Inflammatory macrophage treated with lipopolysaccharide for 1 hour (primary cell): ENCODE measurements at regions not wholly inside any gene's neighbourhood (a gene's known extent, or its start where the extent isn't known, plus 50 kb on each side); places are given as distances from the start of the nearest gene placed in this dataset.

Experiments used
- DNase-seq, 2 donors: peaks; one replicate each; pipeline ENCODE4 v3.0.0-alpha.2; 2020 to 2022

- DNase-seq: no peak
Measured at GRCh38 chr5:175103746-175104145, 340.2 kb downstream of the DRD1 start.

DNA sequence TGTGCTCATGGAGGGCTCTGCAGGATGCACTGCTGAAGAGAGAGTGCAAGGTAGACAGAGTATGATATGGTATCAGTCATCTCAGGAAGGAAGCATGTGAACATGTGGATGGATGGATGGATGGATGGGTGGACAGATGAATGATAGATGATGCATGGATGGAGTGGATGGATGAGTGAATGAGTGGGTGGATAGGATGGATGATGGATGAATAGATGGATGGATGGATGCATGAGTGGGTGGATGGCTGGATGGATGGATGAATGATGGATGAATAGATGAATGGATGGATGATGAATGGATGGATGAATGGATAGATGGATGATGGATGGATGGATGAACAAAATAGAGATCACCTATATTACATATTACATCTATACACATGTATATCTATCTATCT is 341.3 kb downstream of the DRD1 start:
- DNase-seq: no peak

GRCh38 chr5:175098301-175098700 is 345.7 kb downstream of the DRD1 start:
- no peak for DNase-seq

DNA sequence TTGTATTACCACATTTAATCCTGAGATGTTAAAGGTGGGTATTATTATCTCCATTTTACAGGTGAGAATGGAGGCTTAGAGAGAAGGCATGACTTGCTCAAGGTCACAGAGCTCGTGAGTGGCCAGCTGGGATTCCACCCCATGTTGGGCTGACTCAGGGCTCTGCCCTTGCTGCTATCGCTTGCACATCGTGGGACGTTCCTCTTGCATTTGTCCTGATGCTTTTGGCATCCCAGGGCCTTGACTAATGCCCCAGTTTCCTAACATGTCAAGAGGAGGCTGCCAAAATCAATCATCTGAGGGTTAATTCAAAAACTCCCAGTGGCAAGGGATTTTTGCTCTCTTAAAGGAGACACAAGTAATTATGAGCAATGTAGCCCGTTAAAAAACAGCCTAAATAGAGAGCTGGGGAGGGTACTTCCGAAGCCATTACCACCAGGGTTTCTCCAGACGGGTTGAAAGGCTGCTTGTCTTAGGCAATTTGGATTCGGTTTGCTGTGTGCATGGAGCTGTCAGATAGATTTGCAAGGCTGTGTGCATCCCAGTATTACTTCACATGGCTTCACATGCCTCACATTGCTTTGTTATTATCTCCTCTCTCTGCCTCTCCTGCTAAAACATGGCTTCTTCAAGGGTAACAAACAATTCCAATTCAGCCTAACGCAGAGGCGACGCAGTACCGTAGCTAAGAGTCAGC is 347.4 kb downstream of the DRD1 start:
- DNase-seq: no peak

GRCh38 chr5:175094461-175094860 is 349.5 kb downstream of the DRD1 start:
- no peak for DNase-seq

DNA sequence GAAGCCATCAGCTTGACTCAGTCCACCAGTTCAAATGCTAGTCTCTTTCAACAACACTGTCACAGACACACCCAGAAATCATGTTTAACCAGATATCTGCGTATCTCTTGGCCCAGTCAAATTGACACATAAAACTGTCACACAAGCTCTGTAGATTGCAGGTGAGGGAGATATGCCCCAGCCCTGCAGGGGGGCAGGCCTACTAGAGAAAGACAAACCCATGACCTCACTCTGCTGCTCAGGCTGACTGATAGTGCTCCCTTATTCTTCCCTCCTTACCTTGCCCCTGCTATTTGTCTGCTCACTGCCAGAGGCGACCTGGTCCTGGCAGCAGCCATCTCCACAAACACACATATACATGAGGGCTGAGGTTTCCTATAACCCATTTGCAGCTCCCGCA is 351.3 kb downstream of the DRD1 start:
- DNase-seq: no peak

GRCh38 chr5:175088963-175089362 is 355.0 kb downstream of the DRD1 start:
- DNase-seq: no peak

- DNase-seq: no peak
Measured at GRCh38 chr5:175082866-175083590, 358.6 kb downstream of the MSX2 start.

GRCh38 chr5:175082346-175082745 is 358.0 kb downstream of the MSX2 start:
- no peak for DNase-seq

- DNase-seq: no peak
Measured at GRCh38 chr5:175079707-175080106, 355.3 kb downstream of the MSX2 start.

- no peak for DNase-seq
Measured at GRCh38 chr5:175070283-175070682, 345.9 kb downstream of the MSX2 start.

DNA sequence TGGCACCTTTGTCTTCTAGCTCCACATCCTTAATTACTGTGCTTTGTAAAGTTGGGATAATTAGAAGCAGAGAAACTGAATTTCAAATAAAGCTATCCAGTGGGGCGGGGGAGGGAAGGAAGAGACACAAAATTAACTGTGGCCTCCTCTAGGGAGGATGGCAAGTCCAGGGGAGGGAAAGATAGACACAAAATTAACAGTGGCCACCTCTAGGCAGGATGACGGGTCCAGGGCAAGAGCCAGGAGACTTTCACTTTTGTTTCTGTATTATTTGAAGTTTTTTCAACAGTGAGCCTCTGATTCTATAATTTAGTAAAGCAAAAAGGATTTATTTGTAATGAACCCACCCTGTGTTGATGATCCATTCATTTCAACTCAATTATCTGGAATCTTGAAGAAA is 335.9 kb downstream of the MSX2 start:
- no peak for DNase-seq

DNA sequence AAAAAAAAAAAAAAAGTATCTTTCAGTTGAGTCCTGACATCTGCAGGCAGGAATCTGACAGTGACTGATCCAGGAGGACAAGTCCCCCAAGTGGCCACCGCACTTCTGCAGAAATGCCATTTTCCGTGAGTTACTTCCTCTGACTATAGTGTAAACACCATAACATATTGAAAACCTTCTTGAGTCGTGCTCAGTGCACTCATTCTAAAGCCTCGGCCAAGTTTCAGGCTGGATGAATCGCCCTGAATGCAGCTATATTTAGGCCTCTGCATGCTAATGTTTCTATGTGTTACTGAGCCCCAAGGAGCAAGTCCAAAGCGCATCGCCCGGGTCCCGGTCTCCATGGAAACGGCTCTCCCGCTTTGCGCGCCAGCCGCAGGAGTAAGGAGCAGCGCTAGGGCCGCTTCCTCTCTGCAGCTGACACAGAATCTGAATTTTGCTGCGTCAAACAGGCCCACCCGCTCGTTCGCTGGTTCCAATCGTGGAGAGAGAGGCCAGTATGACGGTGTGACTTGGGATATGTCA is 335.4 kb downstream of the MSX2 start:
- DNase-seq: no peak

DNA sequence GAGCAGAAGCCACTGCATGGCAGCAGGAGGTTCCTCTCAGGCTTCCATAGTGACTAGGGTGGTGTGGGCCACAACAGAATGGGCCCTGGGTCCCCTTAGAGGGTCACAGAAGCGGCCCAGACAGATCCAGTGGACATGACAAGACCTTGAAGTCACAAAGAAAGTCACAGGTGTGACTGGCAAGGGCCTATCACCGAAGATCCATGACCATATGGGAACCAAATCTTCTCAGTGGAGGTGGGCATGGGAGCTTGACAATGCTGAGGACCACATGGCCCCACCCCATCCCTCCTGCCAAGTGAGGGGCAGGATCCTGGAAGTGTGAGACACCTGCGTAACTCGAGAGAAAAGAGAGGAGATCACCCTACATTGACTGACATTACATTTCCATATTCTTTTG is 332.4 kb downstream of the MSX2 start:
- no peak for DNase-seq

DNA sequence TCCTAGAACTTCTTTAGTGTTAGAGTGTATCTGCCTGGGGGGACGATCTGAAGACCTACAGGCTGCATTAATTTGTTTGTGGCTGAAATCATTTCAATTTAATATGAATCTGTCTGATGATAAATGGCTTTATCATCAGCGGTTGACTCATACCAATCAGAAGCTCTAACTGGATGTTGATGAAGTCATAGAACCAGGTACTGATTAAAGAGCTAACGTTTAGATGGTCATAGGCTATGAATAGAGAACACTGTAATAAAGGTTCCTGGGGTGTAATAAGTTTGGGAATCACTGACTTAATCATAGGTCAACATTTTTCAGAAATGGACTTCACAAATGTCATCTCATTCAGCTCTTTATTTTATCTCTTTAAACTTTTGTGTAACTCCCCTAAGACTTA is 329.9 kb downstream of the MSX2 start:
- no peak for DNase-seq

DNA sequence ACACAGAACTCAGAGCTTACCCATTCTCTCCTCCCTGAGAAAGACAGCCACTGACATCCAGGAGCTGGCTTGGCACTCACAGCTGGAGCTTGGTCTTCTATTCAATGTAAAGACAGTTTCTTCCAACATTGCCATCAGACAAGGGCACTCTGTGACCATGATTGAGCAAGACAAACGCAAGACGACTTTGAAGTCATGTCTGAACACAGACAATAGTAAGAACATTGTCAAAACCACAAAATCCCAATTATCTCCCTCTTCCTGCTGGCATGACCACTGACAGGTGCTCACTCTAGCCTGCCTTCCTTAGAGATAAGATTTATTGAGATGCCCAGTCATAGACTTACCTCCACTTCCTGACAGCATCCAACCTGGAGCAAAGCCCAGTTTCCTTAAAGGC is 328.0 kb downstream of the MSX2 start:
- no peak for DNase-seq

GRCh38 chr5:175047048-175047447 is 322.7 kb downstream of the MSX2 start:
- no peak for DNase-seq

- DNase-seq: no peak
Measured at GRCh38 chr5:175045820-175046219, 321.4 kb downstream of the MSX2 start.

DNA sequence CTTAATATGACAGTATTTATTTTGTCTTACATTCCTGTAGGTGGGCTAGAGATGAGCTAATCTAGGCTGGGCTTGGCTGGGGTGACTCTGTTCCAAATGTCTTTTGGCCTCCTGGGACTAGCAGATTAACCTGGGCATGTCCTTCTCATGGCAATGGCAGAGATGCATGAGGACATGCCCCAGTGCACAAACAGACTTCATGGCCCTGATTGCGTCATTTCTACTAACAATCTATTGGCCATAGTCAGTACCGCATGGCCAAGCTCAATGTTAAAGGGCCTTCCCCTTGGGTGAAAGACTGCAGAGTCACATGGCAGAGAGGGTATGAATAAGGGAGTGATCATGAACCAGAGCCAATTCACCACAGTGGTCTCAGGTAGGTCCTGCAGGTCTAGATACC is 313.4 kb downstream of the MSX2 start:
- DNase-seq: no peak

GRCh38 chr5:175035882-175036533 is 311.6 kb downstream of the MSX2 start:
- DNase-seq: no peak

DNA sequence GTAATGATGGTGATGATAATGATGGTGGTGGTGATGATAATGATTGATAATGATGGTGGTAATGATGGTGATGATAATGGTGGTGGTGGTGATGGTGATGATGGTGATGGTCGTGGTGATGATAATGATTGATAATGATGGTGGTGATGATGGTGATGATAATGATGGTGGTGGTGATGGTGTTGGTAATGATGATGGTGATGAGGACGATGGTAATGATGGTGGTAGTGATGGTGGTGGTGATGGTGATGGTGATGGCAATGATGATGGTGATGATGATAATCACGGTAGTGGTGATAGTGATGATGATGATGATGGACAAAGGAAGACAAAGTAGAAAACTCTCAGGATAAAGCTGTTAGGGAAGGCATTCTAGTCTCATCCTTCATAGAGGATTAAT is 310.5 kb downstream of the MSX2 start:
- no peak for DNase-seq

GRCh38 chr5:175032741-175033151 is 308.4 kb downstream of the MSX2 start:
- no peak for DNase-seq

DNA sequence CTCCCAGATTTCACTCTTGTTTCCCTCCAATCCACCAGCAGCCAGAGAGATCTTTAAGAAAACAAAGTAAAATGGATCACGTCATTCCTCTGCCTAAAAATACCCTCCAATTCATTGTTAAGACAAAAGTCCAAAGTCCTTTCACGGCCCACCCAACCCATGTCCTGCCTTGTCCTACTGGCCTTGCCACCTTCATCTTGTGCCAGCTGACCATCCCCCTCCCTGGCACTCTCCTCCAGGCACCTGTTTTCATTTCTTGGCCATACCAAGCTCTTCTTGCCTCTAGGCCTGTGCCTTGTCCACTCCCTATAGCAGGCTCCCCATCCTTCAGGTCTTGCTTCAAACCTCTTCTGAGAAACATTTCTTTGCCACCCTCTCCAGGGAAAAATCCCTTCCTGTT is 307.6 kb downstream of the MSX2 start:
- DNase-seq: no peak

GRCh38 chr5:175027390-175027789 is 303.0 kb downstream of the MSX2 start:
- no peak for DNase-seq
